ENCODE measurements at regions not wholly inside any gene's neighbourhood (a gene's known extent, or its start where the extent isn't known, plus 50 kb on each side); places are given as distances from the start of the nearest gene placed in this dataset.

- no peak for TF ChIP-seq CTCF (IDR thresholded peaks at IDR 0.05)
- no peak for TF ChIP-seq ZFX (IDR thresholded peaks at IDR 0.05; ENCODE audit: borderline replicate concordance)
These were observed 70.6 kb upstream of the NFIA start for GRCh38 chr1:61011561-61012263.
